GM10266 (cell line): ENCODE measurements at regions not wholly inside any gene's neighbourhood (a gene's known extent, or its start where the extent isn't known, plus 50 kb on each side); places are given as distances from the start of the nearest gene placed in this dataset.

ENCODE experiments used
- DNase-seq: peaks from one replicate; pipeline ENCODE4 v3.0.0; 2012; ENCODE audit errors: extremely low spot score
- TF ChIP-seq, protein P1 (sequence below): IDR thresholded peaks from 2 replicates; pipeline ENCODE4 v1.5.1; 2012; ENCODE audit warnings: mild to moderate bottlenecking, low read depth; ENCODE audit not compliant: control insufficient read depth, insufficient read depth; ENCODE audit errors: missing control alignments

DNA sequence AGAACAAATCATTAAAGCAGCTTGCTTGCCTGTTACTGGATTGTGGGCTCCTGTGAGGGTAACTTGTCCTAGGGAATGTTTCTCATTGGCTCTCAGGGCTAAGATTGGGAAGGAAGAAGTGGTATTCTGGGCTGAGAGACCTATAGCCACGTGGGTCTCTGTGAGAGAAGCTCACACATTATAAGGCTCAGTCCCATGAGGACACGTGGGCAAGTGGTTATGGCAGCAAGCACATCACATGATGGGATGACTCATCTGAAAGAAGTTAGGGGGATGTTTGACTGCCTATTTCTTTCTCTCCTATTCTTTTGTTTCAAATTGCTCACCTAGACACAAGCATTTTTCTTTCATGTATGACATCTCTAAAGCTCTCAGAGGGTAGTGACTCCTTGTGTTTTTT, 418.0 kb upstream of the ST6GAL2 start:
- TF ChIP-seq, protein P1, sequence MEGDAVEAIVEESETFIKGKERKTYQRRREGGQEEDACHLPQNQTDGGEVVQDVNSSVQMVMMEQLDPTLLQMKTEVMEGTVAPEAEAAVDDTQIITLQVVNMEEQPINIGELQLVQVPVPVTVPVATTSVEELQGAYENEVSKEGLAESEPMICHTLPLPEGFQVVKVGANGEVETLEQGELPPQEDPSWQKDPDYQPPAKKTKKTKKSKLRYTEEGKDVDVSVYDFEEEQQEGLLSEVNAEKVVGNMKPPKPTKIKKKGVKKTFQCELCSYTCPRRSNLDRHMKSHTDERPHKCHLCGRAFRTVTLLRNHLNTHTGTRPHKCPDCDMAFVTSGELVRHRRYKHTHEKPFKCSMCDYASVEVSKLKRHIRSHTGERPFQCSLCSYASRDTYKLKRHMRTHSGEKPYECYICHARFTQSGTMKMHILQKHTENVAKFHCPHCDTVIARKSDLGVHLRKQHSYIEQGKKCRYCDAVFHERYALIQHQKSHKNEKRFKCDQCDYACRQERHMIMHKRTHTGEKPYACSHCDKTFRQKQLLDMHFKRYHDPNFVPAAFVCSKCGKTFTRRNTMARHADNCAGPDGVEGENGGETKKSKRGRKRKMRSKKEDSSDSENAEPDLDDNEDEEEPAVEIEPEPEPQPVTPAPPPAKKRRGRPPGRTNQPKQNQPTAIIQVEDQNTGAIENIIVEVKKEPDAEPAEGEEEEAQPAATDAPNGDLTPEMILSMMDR: no peak
- DNase-seq: no peak

DNA sequence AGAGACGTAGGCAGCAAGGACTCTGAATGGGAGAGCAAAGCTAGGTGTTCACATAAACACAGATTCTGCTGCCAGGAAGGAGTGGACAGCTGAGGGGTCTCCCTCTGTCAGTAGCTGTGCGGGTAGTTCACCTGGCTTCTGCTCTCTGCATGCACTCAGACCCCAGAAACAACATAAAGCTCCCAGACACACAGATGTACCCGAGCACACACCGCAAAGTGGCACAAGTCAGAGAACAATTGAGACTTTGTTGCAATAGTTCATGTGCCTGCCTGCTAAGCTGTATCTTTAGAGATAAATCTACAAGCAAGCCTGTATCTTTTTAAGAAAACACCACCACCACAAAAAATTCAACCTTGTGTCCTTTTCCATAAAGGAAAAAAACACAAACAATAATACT, 420.0 kb upstream of the ST6GAL2 start:
- no peak for DNase-seq
- TF ChIP-seq, protein P1: no peak

DNA sequence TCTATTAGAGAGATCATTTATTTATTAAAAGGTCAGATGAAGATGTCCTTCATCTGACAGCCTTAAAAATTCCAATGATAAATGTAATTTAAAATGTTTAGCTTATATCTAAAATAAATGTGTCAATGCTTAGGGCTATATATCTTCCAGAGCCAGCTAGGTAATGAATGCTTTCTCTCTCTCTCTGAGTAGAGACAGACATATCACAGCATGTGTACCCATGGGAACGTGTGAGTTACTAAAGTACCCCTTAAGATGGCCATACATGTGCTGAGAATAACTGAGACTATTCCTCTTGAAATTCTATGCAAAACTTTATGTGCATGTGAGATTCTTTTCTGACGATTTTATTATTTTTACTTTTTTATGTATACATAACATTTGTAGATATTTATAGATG, 420.9 kb upstream of the ST6GAL2 start:
- TF ChIP-seq, protein P1: no peak
- no peak for DNase-seq

DNA sequence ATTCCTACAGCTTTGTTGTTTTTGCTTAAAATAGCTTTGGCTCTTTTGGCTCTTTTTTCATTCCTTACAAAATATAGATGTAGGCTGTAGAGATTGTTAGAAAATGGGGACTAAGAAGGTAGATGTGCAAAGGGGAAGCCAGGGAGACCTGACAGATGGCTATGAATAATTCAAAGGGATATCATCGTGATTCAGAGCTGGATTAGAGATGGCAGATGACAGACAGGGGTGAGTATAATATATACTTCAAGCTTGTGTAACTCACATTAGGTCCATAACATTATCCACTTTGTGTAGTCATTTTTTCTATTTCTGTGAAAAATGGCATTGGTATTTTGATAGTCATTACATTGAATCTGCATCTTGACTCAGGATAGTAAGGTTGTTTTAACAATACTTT, 422.9 kb upstream of the ST6GAL2 start:
- TF ChIP-seq, protein P1: no peak
- DNase-seq: no peak

DNA sequence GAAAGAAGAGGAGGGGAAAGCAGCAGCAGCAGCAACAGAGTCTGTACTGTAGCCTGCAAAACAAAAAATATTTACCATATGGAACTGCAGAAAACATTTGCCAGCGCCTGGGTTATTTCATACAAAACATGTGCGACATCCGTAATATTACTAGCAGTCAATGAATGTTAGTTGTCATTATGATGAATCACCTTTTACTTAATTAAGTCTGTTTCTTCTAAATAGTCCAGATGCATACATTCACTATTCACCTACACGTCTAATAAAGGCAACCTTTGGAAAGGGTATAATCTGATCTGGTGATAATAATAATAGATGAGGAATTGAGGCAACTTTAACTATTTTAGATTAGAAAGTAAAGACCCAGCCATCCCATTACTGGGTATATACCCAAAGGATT, 426.3 kb upstream of the ST6GAL2 start:
- TF ChIP-seq, protein P1: no peak
- DNase-seq: no peak

DNA sequence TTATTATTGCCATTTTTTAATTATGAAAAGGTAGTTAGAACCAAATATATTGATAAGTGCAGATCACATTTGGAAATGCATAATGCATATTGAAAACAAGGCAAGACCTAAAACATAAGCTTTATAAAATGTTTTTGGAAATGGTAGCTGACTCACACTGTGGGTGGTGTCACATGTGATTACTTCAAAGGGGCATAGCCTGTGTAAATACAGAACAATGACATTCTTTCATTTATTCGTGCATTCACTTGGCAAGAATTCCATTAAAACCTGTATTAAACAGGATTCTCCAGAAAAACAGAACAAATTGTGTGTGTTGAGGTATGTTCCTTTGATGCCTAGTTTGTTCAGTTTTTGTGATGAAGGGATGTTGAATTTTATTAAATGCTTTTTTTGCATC, 427.3 kb upstream of the ST6GAL2 start:
- DNase-seq: no peak
- TF ChIP-seq, protein P1: no peak

DNA sequence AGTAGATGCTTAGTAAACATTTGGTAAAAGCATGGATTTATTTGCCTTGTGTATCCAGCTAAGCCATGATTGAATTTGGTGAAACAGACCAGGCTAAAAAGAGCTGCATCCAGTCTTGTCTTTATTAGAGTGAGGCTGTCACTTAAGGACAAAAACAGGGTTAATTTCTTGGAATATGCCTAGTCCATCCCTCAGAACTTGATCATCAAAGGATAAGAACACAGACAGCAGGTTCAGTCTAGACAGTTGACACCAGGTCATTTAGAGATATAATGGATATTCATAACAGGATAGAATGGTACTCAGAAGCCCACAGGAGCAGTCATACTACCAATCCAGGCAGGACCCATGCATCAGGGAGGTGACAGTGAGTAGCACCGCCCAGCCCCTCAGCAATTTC, 434.9 kb upstream of the ST6GAL2 start:
- no peak for DNase-seq
- TF ChIP-seq, protein P1: no peak
